Ascending aorta (tissue), 2 donors: ENCODE measurements at regions not wholly inside any gene's neighbourhood (a gene's known extent, or its start where the extent isn't known, plus 50 kb on each side); places are given as distances from the start of the nearest gene placed in this dataset.
"Not testable (repeated sequence)": the region's sequence is repeated elsewhere in the genome, so short reads cannot be mapped to it uniquely, and the experiment has no call there.

ENCODE experiments used
- DNase-seq, 2 donors: peaks; one replicate each; pipeline ENCODE4 v3.0.0-alpha.2; 2019; ENCODE audit warnings: low spot score in 2 of 2
- H3K27ac ChIP-seq, 2 donors: fragments of 200-600 bp; sonication (generic); one replicate each; pipeline ENCODE4 v1.5.1; 2016 to 2017; ENCODE audit warnings: mild to moderate bottlenecking in 1 of 2
- H3K27me3 ChIP-seq: fragments of 200-600 bp; sonication (generic); one replicate; pipeline ENCODE4 v1.5.1; 2017
- H3K36me3 ChIP-seq, 2 donors: fragments of 200-600 bp; sonication (generic); one replicate each; pipeline ENCODE4 v1.5.1; 2016
- H3K4me1 ChIP-seq, 2 donors: fragments of 200-600 bp; sonication (generic); one replicate each; pipeline ENCODE4 v1.5.1; 2016 to 2017; ENCODE audit warnings: mild to moderate bottlenecking in 1 of 2
- H3K4me3 ChIP-seq, 2 donors: fragments of 200-600 bp; sonication (generic); one replicate each; pipeline ENCODE4 v1.5.1; 2016 to 2017; ENCODE audit warnings: mild to moderate bottlenecking in 1 of 2
- H3K9me3 ChIP-seq, 2 donors: fragments of 200-600 bp; sonication (generic); one replicate each; pipeline ENCODE4 v1.5.1; 2016
- intact Hi-C: fragments of 100-400 bp; cut with DNase I; formaldehyde crosslinking; loops from one replicate; pipeline ENCODE4 v1.15.1; 2023
- TF ChIP-seq, protein P1 (sequence below), 3 experiments: fragments of 200-600 bp in 2 of 3; fragments of 450-650 bp in 1 of 3; sonication (generic) in 2 of 3; IDR thresholded peaks; one replicate each; pipeline ENCODE4 v1.5.1; 2016 to 2019; ENCODE audit warnings: antibody characterized with exemption in 3 of 3, mild to moderate bottlenecking in 1 of 3, moderate library complexity in 1 of 3

DNA sequence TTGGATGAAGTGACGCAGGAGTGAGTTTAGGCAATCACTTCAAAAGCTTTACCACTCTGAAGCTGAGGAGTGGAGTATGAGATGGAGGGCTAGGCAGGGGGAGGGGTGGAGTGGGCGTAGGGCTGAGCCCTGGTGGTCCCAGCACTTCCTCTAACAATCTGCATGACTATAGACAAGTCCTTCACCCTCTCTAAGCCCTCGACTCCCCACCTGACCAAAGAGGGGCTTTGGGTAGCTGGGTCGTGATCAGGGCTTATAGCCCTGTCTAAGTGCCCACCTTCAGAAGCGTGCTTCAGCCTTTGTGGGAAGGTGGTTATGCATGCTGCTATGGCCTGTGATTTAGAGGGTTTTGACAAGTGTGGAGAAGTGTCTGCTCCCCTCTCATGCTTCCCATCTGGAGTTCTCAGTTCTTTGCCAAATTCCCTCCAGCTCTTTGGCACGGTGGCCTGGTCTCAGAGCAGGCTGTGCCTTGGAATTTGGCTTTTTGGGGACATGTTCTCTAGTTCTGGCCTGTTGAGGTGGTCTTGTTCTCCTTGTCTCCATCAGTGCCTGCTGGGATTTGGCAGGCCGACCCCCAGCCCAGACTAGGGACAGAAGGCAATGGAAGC lies 53.0 kb downstream of the ACTBL2 start:
- TF ChIP-seq, protein P1, sequence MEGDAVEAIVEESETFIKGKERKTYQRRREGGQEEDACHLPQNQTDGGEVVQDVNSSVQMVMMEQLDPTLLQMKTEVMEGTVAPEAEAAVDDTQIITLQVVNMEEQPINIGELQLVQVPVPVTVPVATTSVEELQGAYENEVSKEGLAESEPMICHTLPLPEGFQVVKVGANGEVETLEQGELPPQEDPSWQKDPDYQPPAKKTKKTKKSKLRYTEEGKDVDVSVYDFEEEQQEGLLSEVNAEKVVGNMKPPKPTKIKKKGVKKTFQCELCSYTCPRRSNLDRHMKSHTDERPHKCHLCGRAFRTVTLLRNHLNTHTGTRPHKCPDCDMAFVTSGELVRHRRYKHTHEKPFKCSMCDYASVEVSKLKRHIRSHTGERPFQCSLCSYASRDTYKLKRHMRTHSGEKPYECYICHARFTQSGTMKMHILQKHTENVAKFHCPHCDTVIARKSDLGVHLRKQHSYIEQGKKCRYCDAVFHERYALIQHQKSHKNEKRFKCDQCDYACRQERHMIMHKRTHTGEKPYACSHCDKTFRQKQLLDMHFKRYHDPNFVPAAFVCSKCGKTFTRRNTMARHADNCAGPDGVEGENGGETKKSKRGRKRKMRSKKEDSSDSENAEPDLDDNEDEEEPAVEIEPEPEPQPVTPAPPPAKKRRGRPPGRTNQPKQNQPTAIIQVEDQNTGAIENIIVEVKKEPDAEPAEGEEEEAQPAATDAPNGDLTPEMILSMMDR (IDR thresholded peaks at IDR 0.05): no peak
- Histone ChIP-seq H3K27me3 (no peaks in the 10 kb centered on the region), H3K4me1 (peaks cover 0 to 3% of the 10 kb centered on the region in 2 donors), H3K9me3 (no peaks in the 10 kb centered on the region), H3K36me3 (no peaks in the 10 kb centered on the region), H3K27ac (no peak overlapping the region), H3K4me3 (no peak overlapping the region)
- intact Hi-C loops: loop anchor here (2.0 kb wide), 1 partner anchor 21 kb away; no protein-coding TSS in a partner anchor
- DNase-seq: no peak

DNA sequence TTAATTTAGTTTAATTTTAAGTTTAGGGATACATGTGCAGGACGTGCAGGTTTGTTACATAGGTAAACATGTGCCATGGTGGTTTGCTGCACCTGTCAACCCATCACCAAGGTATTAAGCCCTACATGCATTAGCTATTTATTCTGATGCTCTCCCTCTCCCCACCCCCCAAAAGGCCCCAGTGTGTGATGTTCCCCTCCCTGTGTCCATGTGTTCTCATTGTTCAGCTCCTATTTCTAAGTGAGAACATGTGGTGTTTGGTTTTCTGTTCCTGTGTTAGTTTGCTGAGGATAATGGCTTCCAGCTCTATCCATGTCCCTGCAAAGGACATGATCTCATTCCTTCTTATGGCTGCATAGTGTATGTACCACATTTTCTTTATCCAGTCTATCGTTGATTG lies 53.6 kb downstream of the ACTBL2 start:
- H3K4me3 ChIP-seq, H3K27me3 ChIP-seq, DNase-seq, H3K27ac ChIP-seq, H3K9me3 ChIP-seq, H3K36me3 ChIP-seq, intact Hi-C loops, H3K4me1 ChIP-seq: not testable (repeated sequence)

DNA sequence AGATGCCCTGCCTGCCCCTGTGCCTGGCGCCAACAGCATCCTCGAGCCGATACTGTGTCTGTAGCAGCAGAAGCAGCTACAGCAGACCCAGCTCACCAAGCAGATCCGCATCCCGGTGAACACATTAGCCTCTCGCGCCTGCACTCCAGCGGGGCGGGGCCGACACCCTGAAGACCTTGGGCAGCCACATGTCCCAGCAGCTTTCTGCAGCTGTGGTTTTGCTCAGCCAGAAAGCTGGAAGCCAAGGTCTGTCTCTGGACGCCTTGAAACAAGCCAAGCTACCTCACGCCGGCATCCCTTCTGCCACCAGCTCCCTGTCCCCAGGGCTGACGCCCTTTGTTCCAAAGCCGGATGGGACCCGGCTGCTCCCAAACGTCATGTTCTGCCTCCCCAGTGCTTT lies 59.6 kb downstream of the ACTBL2 start:
- TF ChIP-seq, protein P1 (IDR thresholded peaks at IDR 0.05): no peak
- H3K36me3 ChIP-seq: no peaks in the 10 kb centered on the region
- DNase-seq: no peak
- no peaks in the 10 kb centered on the region for H3K4me1 ChIP-seq
- intact Hi-C loops: no loop called here
- H3K27ac ChIP-seq: no peak overlapping the region
- H3K27me3 ChIP-seq: no peaks in the 10 kb centered on the region
- no peak overlapping the region for H3K4me3 ChIP-seq
- no peaks in the 10 kb centered on the region for H3K9me3 ChIP-seq

DNA sequence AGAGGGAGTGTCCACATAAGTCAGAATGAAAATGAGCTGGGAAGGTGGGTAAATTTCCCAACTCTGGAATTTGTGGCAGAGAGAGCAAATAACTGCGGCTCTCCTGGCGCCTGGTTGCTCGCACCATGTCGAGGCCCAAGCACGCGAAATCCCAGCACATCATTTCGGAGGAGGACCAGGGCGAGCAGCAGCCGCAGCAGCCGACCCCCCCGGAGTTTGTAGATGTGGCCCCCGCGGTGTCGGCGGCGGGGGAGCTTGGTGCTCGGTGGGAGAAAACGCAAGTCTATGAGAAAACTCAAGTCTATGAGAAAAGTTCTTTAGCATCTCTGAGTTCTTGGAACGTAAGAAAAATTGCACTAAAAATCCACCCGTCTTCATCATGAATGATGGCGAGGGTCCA lies 60.3 kb downstream of the ACTBL2 start:
- Histone ChIP-seq H3K27me3 (no peaks in the 10 kb centered on the region), H3K36me3 (no peaks in the 10 kb centered on the region), H3K27ac (no peak overlapping the region), H3K9me3 (no peaks in the 10 kb centered on the region), H3K4me3 (no peak overlapping the region), H3K4me1 (no peaks in the 10 kb centered on the region)
- intact Hi-C loops: no loop called here
- DNase-seq: no peak
- TF ChIP-seq, protein P1 (IDR thresholded peaks at IDR 0.05): no peak

DNA sequence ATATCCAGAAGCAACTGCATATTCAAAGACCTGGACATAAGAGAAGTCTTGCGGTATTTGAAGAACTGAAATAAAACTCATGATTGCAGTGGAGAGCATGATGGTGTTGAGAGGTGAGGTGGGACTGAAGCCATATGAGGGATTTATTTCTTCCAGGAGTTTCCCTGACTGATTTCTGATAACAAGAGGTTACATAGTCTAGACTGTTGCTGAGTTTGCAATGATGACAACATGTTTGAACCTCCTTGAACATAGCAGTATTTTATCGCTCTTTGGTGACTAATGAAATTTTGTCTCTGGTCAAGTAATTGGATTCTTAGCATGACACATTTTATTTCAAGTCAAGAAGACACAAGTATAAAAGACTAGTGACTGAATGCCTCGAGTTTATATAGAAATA lies 61.8 kb downstream of the ACTBL2 start:
- intact Hi-C loops: no loop called here

DNA sequence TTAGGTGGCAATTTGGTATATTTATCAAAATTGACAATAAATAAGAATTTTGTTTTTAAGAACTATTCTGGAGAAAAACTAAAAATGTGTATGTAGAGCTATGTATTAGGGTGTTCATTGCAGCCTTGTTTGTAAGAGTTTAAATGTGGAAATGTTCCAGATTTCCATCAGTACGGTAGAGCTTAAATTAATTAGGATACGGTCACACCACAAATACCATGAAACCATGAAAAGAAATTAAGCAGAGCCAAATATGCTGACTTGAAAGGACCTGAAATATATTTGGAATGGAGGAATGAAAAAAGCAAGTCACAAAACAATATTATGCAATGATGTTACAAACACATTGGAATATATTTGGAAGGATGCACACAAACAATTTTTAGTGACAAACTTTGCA lies 64.6 kb downstream of the ACTBL2 start:
- intact Hi-C loops: no loop called here
- TF ChIP-seq, protein P1 (IDR thresholded peaks at IDR 0.05): no peak
- Histone ChIP-seq H3K9me3 (no peaks in the 10 kb centered on the region), H3K36me3 (no peaks in the 10 kb centered on the region), H3K4me3 (no peak overlapping the region), H3K4me1 (peaks cover under 1 to 5% of the 10 kb centered on the region in 2 donors), H3K27me3 (no peaks in the 10 kb centered on the region), H3K27ac (no peak overlapping the region)
- no peak for DNase-seq

More for the DNA sequence above, 61.8 kb downstream of the ACTBL2 start:
- TF ChIP-seq, protein P1 (IDR thresholded peaks at IDR 0.05): no peak
- no peaks in the 10 kb centered on the region for H3K9me3 ChIP-seq
- no peak for DNase-seq
- no peak overlapping the region for H3K27ac ChIP-seq
- peaks cover 0 to 5% of the 10 kb centered on the region in 2 donors for H3K4me1 ChIP-seq
- H3K36me3 ChIP-seq: no peaks in the 10 kb centered on the region
- H3K4me3 ChIP-seq: no peak overlapping the region
- no peaks in the 10 kb centered on the region for H3K27me3 ChIP-seq
